Central memory CD8-positive, alpha-beta T cell (primary cell): ENCODE measurements at regions not wholly inside any gene's neighbourhood (a gene's known extent, or its start where the extent isn't known, plus 50 kb on each side); places are given as distances from the start of the nearest gene placed in this dataset.

Experiments
- ATAC-seq: fragments of 150-1000 bp; cut with Tn5 transposase; replicated peaks from 2 replicates; pipeline ENCODE4 v1.10.0; 2022; ENCODE audit warnings: mild to moderate bottlenecking, moderate FRiP score, moderate number of reproducible peaks; ENCODE audit not compliant: poor library complexity, severe bottlenecking; ENCODE audit errors: extremely low read depth
- DNase-seq, 2 donors: peaks; one replicate each; pipeline ENCODE4 v3.0.0; 2021; ENCODE audit warnings: low spot score in 2 of 2
- H3K27ac Mint-ChIP-seq: one replicate; pipeline ENCODE4 v1.8.0; 2022; ENCODE audit warnings: low read depth, mild to moderate bottlenecking, moderate library complexity, mixed read lengths
- H3K27me3 Mint-ChIP-seq: one replicate; pipeline ENCODE4 v1.8.0; 2022; ENCODE audit warnings: mixed read lengths
- H3K36me3 Mint-ChIP-seq: one replicate; pipeline ENCODE4 v1.8.0; 2022; ENCODE audit warnings: mild to moderate bottlenecking, moderate library complexity, mixed read lengths; ENCODE audit not compliant: insufficient read depth
- H3K4me1 Mint-ChIP-seq: one replicate; pipeline ENCODE4 v1.8.0; 2022; ENCODE audit warnings: mixed read lengths
- H3K4me3 Mint-ChIP-seq: one replicate; pipeline ENCODE4 v1.8.0; 2022; ENCODE audit warnings: mild to moderate bottlenecking, moderate library complexity, mixed read lengths
- H3K9me3 Mint-ChIP-seq: one replicate; pipeline ENCODE4 v1.8.0; 2022; ENCODE audit warnings: mixed read lengths

- peaks cover 6% of the 10 kb centered on the region for H3K9me3 Mint-ChIP-seq
- H3K4me1 Mint-ChIP-seq: no peaks in the 10 kb centered on the region
- no peak overlapping the region for H3K4me3 Mint-ChIP-seq
- H3K27ac Mint-ChIP-seq: no peak overlapping the region
- ATAC-seq (no peak), DNase-seq (no peak)
- no peaks in the 10 kb centered on the region for H3K36me3 Mint-ChIP-seq
- H3K27me3 Mint-ChIP-seq: peaks cover 68% of the 10 kb centered on the region
Observed at GRCh38 chr22:26894362-26894761, 237.0 kb downstream of the MIAT start.

- ATAC-seq: no peak
- Mint-ChIP-seq H3K27me3 (peaks cover 70% of the 10 kb centered on the region), H3K36me3 (no peaks in the 10 kb centered on the region), H3K4me1 (no peaks in the 10 kb centered on the region), H3K4me3 (no peak overlapping the region), H3K27ac (no peak overlapping the region), H3K9me3 (peaks cover 6% of the 10 kb centered on the region)
- DNase-seq: no peak
Observed at GRCh38 chr22:26894766-26895485, 237.5 kb downstream of the MIAT start.

DNA sequence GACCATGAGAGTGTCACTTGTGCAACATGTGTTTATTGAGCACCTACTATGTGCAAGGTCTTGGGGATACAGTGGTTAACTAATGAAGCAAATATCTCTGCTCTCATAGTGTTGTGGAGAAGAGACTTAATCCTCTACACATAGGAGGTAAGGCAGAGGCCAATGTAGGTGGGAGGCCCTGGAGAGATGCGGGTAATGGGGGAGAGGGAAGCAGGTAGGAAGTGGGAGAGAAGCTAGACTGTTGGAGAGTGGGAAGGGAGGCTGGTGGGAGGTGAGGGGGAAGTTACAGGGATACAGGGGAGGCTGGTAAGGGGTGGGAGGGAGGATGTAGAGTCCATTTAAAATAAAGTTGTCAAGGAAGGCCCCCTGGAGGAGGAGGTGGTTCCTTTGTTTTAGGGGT, 240.0 kb downstream of the MIAT start:
- DNase-seq: no peak
- Mint-ChIP-seq H3K27ac (no peak overlapping the region), H3K4me3 (no peak overlapping the region), H3K9me3 (peaks cover 6% of the 10 kb centered on the region), H3K4me1 (no peaks in the 10 kb centered on the region), H3K36me3 (no peaks in the 10 kb centered on the region), H3K27me3 (peaks cover 67% of the 10 kb centered on the region)
- no peak for ATAC-seq

DNA sequence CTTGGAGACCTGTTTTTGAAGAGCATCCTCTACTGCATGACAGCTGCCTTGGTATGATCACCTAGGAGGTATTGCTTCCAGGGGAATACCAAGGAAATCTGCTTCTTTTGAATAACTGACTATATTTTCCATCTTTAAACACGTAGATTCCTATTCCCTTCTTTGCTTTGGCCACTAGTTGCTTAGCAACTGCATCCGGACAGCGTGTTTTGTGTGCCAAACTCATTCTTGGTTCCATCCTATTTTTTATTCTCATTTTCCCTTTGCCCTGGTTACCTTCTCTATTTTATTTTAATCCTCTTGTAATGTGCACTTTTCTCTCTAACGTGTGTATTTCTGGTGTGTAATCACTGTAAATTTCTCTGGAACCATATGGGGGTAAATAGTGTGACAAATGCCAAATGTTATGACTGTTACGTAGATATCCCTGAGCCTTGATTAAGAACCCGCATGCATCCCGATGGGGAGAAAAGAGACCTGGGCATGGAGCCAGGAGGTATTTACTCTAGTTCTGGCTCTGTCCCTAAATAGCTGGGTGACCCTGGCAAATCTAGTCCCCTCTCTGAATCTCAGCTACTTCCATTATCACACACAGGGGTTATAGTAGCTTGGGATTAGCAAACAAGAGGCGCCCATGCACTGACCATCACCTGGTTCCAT, 241.7 kb downstream of the MIAT start:
- H3K4me1 Mint-ChIP-seq: peaks cover 13% of the 10 kb centered on the region
- H3K27ac Mint-ChIP-seq: no peak overlapping the region
- ATAC-seq (no peak), DNase-seq (no peak)
- H3K36me3 Mint-ChIP-seq: peaks cover 2% of the 10 kb centered on the region
- H3K4me3 Mint-ChIP-seq: no peak overlapping the region
- H3K27me3 Mint-ChIP-seq: peaks cover 67% of the 10 kb centered on the region
- peaks cover 6% of the 10 kb centered on the region for H3K9me3 Mint-ChIP-seq

- Mint-ChIP-seq H3K27ac (no peak overlapping the region), H3K4me1 (peaks cover 14% of the 10 kb centered on the region), H3K4me3 (no peak overlapping the region), H3K9me3 (peaks cover 6% of the 10 kb centered on the region), H3K27me3 (peaks cover 68% of the 10 kb centered on the region), H3K36me3 (peaks cover 2% of the 10 kb centered on the region)
- no peak for ATAC-seq
- no peak for DNase-seq
Observed at GRCh38 chr22:26900787-26901186, 243.4 kb downstream of the MIAT start.

GRCh38 chr22:26901198-26901816, 243.9 kb downstream of the MIAT start:
- H3K27me3 Mint-ChIP-seq: peaks cover 68% of the 10 kb centered on the region
- DNase-seq (no peak), ATAC-seq (no peak)
- H3K4me3 Mint-ChIP-seq: no peak overlapping the region
- H3K9me3 Mint-ChIP-seq: peaks cover 6% of the 10 kb centered on the region
- peaks cover 14% of the 10 kb centered on the region for H3K4me1 Mint-ChIP-seq
- peaks cover 2% of the 10 kb centered on the region for H3K36me3 Mint-ChIP-seq
- no peak overlapping the region for H3K27ac Mint-ChIP-seq

DNA sequence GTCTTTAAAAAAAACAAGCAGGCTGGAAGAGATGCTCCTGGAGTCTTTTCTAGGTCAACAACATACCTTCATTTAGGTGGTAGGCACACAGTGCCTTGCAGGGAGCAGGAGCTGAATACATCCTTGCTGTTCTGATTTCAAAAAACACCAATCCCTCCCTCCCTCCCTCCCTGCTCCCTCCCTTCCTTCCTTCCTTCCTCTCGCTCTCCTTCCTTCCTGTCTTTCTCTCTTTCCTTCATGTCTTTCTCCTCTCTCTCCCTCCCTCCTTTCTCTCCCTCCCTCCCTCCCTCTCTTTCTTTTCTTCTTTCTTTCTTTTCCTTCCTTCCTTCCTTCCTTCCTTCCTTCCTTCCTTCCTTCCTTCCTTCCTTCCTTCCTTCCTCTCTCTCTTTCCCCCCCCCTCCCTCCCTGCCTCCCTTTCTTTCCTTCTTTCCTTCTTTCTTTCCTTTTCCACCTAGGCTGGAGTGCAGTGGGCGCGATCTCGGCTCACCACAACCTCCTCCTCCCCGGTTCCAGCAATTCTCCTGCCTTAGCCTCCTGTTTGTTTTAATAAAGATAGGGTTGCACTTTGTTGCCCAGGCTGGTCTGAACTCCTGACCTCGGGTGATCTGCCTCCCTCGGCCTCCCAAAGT, 245.1 kb downstream of the MIAT start:
- H3K4me3 Mint-ChIP-seq: peak overlapping the region; percentile 53
- peaks cover 14% of the 10 kb centered on the region for H3K4me1 Mint-ChIP-seq
- no peak overlapping the region for H3K27ac Mint-ChIP-seq
- ATAC-seq (no peak), DNase-seq (no peak)
- H3K27me3 Mint-ChIP-seq: peaks cover 61% of the 10 kb centered on the region
- H3K9me3 Mint-ChIP-seq: peaks cover 6% of the 10 kb centered on the region
- H3K36me3 Mint-ChIP-seq: peaks cover 2% of the 10 kb centered on the region

- H3K4me1 Mint-ChIP-seq: peaks cover 14% of the 10 kb centered on the region
- H3K4me3 Mint-ChIP-seq: peak overlapping the region; percentile 53
- peaks cover 2% of the 10 kb centered on the region for H3K36me3 Mint-ChIP-seq
- no peak for DNase-seq
- H3K27ac Mint-ChIP-seq: no peak overlapping the region
- peaks cover under 1% of the 10 kb centered on the region for H3K9me3 Mint-ChIP-seq
- ATAC-seq: no peak
- H3K27me3 Mint-ChIP-seq: peaks cover 54% of the 10 kb centered on the region
Observed at GRCh38 chr22:26903030-26903856, 245.9 kb downstream of the MIAT start.

DNA sequence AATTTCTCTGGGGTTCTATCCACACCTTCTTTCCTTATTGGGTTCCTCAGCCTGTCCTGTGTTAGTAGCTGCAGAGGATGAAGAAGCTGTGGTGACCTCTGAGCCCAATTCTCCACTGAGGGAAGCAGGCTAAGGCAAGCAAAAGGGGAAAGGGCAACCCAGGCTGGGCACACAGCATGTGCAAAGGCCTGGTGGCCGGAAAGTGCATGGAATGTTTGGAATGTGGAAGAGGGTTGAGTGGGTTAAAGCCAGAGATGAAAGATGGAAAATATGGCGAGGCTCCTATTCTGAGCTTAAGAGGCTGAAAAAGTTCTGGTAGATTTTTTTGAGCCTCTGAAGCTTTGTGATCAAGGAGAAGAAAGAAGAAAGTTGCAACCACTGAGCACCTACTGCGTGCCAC, 247.1 kb downstream of the MIAT start:
- H3K4me1 Mint-ChIP-seq: peaks cover 14% of the 10 kb centered on the region
- H3K4me3 Mint-ChIP-seq: no peak overlapping the region
- H3K36me3 Mint-ChIP-seq: peaks cover 4% of the 10 kb centered on the region
- no peak overlapping the region for H3K27ac Mint-ChIP-seq
- ATAC-seq (no peak), DNase-seq (no peak)
- peaks cover 41% of the 10 kb centered on the region for H3K27me3 Mint-ChIP-seq
- no peaks in the 10 kb centered on the region for H3K9me3 Mint-ChIP-seq

GRCh38 chr22:26905076-26905475, 247.7 kb downstream of the MIAT start:
- H3K4me1 Mint-ChIP-seq: peaks cover 14% of the 10 kb centered on the region
- H3K36me3 Mint-ChIP-seq: peaks cover 4% of the 10 kb centered on the region
- no peak overlapping the region for H3K4me3 Mint-ChIP-seq
- no peak for ATAC-seq
- no peaks in the 10 kb centered on the region for H3K9me3 Mint-ChIP-seq
- H3K27ac Mint-ChIP-seq: no peak overlapping the region
- peaks cover 39% of the 10 kb centered on the region for H3K27me3 Mint-ChIP-seq
- no peak for DNase-seq

DNA sequence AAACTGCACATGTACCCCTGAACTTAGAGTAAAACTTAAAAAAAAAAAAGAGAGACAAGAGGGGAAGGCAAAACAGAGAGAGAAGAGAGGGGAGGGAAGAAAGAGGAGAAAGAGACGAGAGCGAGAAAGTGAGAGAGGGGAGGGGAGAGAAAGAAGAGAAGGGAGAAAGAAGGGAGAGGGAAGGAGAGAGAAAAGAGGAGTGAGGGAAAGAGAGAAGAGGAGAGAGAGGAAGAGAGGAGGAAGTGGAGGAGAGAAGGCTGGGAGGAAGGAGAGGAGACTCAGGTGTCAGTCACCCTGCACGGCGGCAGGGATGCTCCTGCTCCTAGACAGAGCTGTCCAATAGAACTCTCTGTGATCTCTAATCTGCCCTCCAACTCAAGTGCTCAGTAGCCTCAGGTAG, 248.3 kb downstream of the MIAT start:
- DNase-seq: no peak
- Mint-ChIP-seq H3K36me3 (peaks cover 4% of the 10 kb centered on the region), H3K4me1 (peaks cover 14% of the 10 kb centered on the region), H3K27me3 (peaks cover 34% of the 10 kb centered on the region), H3K27ac (no peak overlapping the region), H3K9me3 (no peaks in the 10 kb centered on the region), H3K4me3 (no peak overlapping the region)
- no peak for ATAC-seq

GRCh38 chr22:26906464-26906863, 249.1 kb downstream of the MIAT start:
- ATAC-seq (no peak), DNase-seq (no peak)
- Mint-ChIP-seq H3K4me3 (no peak overlapping the region), H3K27me3 (peaks cover 28% of the 10 kb centered on the region), H3K4me1 (peaks cover 14% of the 10 kb centered on the region), H3K9me3 (no peaks in the 10 kb centered on the region), H3K27ac (no peak overlapping the region), H3K36me3 (peaks cover 4% of the 10 kb centered on the region)
